Erythroblast (primary cell): ENCODE measurements at regions not wholly inside any gene's neighbourhood (a gene's known extent, or its start where the extent isn't known, plus 50 kb on each side); places are given as distances from the start of the nearest gene placed in this dataset.

Experiments used
- GATA1 ChIP-seq: IDR thresholded peaks from 2 replicates; pipeline ENCODE4 v1.6.1; 2011; ENCODE audit warnings: low read depth, mild to moderate bottlenecking, control low read depth, low read length, moderate library complexity
- POLR2A ChIP-seq: IDR thresholded peaks from 2 replicates; pipeline ENCODE4 v1.6.1; 2011; ENCODE audit warnings: mild to moderate bottlenecking, low read length

DNA sequence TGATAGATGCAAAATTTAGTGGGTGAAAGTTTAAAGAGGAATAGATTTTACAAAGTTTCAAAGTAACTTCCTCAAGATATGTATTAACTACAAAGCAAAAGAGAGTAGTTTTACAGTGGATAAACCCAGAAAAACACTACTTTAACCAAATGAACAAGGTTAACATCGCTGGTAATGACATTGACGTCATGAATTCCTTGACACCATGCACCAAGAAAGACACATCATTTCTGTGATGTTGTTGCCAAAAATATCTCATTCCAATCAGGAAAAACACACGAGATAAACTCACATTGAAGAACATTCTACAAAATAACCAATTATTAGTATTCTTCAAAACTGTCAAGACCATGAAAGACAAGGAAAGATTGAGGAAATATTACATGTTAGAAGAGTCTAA is 605.6 kb upstream of the SETBP1 start:
- TF ChIP-seq POLR2A (no peak), GATA1 (no peak)
